ENCODE measurements at regions not wholly inside any gene's neighbourhood (a gene's known extent, or its start where the extent isn't known, plus 50 kb on each side); places are given as distances from the start of the nearest gene placed in this dataset.

- TF ChIP-seq NFIC (IDR thresholded peaks at IDR 0.05; ENCODE audit: borderline replicate concordance) (no peak), REST (IDR thresholded peaks at IDR 0.05; ENCODE audit: low read depth, low read length) (no peak), TAF1 (IDR thresholded peaks at IDR 0.05; ENCODE audit: borderline replicate concordance, low read depth, low read length) (no peak), EZH2phosphoT487 (IDR thresholded peaks at IDR 0.05; ENCODE audit: borderline replicate concordance, low read depth) (no peak), RAD21 (IDR thresholded peaks at IDR 0.05; ENCODE audit: low read length) (no peak), USF2 (IDR thresholded peaks at IDR 0.05; ENCODE audit: borderline replicate concordance, low read depth, low read length) (no peak), YY1 (IDR thresholded peaks at IDR 0.05; ENCODE audit: low read depth) (no peak), ZBTB33 (IDR thresholded peaks at IDR 0.05; ENCODE audit: borderline replicate concordance, low read depth) (no peak), CHD2 (IDR thresholded peaks at IDR 0.05; ENCODE audit: low read length, partially characterized antibody) (peak; percentile 51), CTCF (IDR thresholded peaks at IDR 0.05) (no peak), SMC3 (IDR thresholded peaks at IDR 0.05; ENCODE audit: low read depth, low read length) (no peak), IRF3 (IDR thresholded peaks at IDR 0.05; ENCODE audit: low read depth, low read length) (no peak)
Observed at GRCh38 chr2:223545830-223546229, 56.3 kb downstream of the SCG2 start.

Measured in SK-N-SH (cell line).